H9 (cell line): ENCODE measurements at regions not wholly inside any gene's neighbourhood (a gene's known extent, or its start where the extent isn't known, plus 50 kb on each side); places are given as distances from the start of the nearest gene placed in this dataset.

ENCODE experiments used
- DNase-seq: peaks from one replicate; pipeline ENCODE4 v3.0.0-alpha.2; 2017
- H2AFZ ChIP-seq: one replicate; pipeline ENCODE4 v1.6.1; 2013; ENCODE audit warnings: mild to moderate bottlenecking, low read length, control low read depth, moderate library complexity
- H2AK5ac ChIP-seq: 2 replicates; pipeline ENCODE4 v1.6.1; 2013; ENCODE audit warnings: low read length, control low read depth, mixed read lengths; ENCODE audit not compliant: insufficient read length
- H2BK120ac ChIP-seq: one replicate; pipeline ENCODE4 v1.6.1; 2013; ENCODE audit warnings: low read depth, mild to moderate bottlenecking, low read length, control low read depth, inconsistent platforms; ENCODE audit not compliant: poor library complexity, severe bottlenecking
- H2BK12ac ChIP-seq: 2 replicates; pipeline ENCODE4 v1.6.1; 2013; ENCODE audit warnings: low read length, control low read depth, mixed read lengths, low read depth; ENCODE audit not compliant: insufficient read length
- H2BK15ac ChIP-seq: 2 replicates; pipeline ENCODE4 v1.6.1; 2013; ENCODE audit warnings: low read depth, low read length, control low read depth
- H2BK20ac ChIP-seq: one replicate; pipeline ENCODE4 v1.6.1; 2013; ENCODE audit warnings: low read depth, mild to moderate bottlenecking, low read length, control low read depth, inconsistent platforms; ENCODE audit not compliant: poor library complexity, severe bottlenecking
- H2BK5ac ChIP-seq: 2 replicates; pipeline ENCODE4 v1.6.1; 2013; ENCODE audit warnings: low read length, control low read depth, mixed read lengths; ENCODE audit not compliant: insufficient read length
- H3K14ac ChIP-seq: 2 replicates; pipeline ENCODE4 v1.6.1; 2013; ENCODE audit warnings: low read length, control low read depth; ENCODE audit not compliant: insufficient read depth
- H3K18ac ChIP-seq: 2 replicates; pipeline ENCODE4 v1.6.1; 2013; ENCODE audit warnings: low read depth, mild to moderate bottlenecking, mixed read lengths, low read length, control low read depth; ENCODE audit not compliant: insufficient read length
- H3K23ac ChIP-seq: 2 replicates; pipeline ENCODE4 v1.6.1; 2013; ENCODE audit warnings: low read length, control low read depth, mixed read lengths, low read depth; ENCODE audit not compliant: insufficient read length
- H3K23me2 ChIP-seq: 2 replicates; pipeline ENCODE4 v1.6.1; 2013; ENCODE audit warnings: low read depth, mild to moderate bottlenecking, mixed read lengths, low read length, control low read depth; ENCODE audit not compliant: insufficient read length, poor library complexity, severe bottlenecking
- H3K27ac ChIP-seq: 2 replicates; pipeline ENCODE4 v1.5.1; 2013; ENCODE audit warnings: low read length, control low read depth, mixed read lengths, low read depth; ENCODE audit not compliant: insufficient read length
- H3K27me3 ChIP-seq: 2 replicates; pipeline ENCODE4 v1.6.1; 2013; ENCODE audit warnings: low read length, control low read depth, inconsistent platforms; ENCODE audit not compliant: insufficient read depth
- H3K4ac ChIP-seq: 2 replicates; pipeline ENCODE4 v1.6.1; 2013; ENCODE audit warnings: low read depth, mild to moderate bottlenecking, control low read depth, inconsistent platforms, low read length, moderate library complexity
- H3K4me1 ChIP-seq: 2 replicates; pipeline ENCODE4 v1.6.1; 2013; ENCODE audit warnings: low read length, control low read depth, inconsistent platforms; ENCODE audit not compliant: insufficient read depth
- H3K4me2 ChIP-seq: 2 replicates; pipeline ENCODE4 v1.6.1; 2013; ENCODE audit warnings: low read length, control low read depth, mixed read lengths; ENCODE audit not compliant: insufficient read length, insufficient read depth
- H3K56ac ChIP-seq: 2 replicates; pipeline ENCODE4 v1.6.1; 2013; ENCODE audit warnings: low read depth, mild to moderate bottlenecking, mixed read lengths, low read length, control low read depth; ENCODE audit not compliant: insufficient read length
- H3K79me1 ChIP-seq: 2 replicates; pipeline ENCODE4 v1.6.1; 2013; ENCODE audit warnings: low read depth, mild to moderate bottlenecking, moderate library complexity, low read length, control low read depth, inconsistent platforms; ENCODE audit not compliant: insufficient read depth, poor library complexity, severe bottlenecking
- H3K79me2 ChIP-seq: 2 replicates; pipeline ENCODE4 v1.6.1; 2013; ENCODE audit warnings: low read length, control low read depth, inconsistent platforms; ENCODE audit not compliant: insufficient read depth
- H3K9ac ChIP-seq: 2 replicates; pipeline ENCODE4 v1.6.1; 2013; ENCODE audit warnings: low read length, control low read depth, mixed read lengths; ENCODE audit not compliant: insufficient read length; ENCODE audit errors: extremely low read depth
- H3K9me3 ChIP-seq: one replicate; pipeline ENCODE4 v1.6.1; 2013; ENCODE audit warnings: low read depth, low read length, inconsistent platforms; ENCODE audit not compliant: control insufficient read depth
- H3T11ph ChIP-seq: one replicate; pipeline ENCODE4 v1.6.1; 2013; ENCODE audit warnings: mild to moderate bottlenecking, low read length, control low read depth, inconsistent platforms
- H4K20me1 ChIP-seq: one replicate; pipeline ENCODE4 v1.6.1; 2013; ENCODE audit not compliant: control insufficient read depth, insufficient read length, insufficient read depth
- H4K5ac ChIP-seq: 2 replicates; pipeline ENCODE4 v1.6.1; 2013; ENCODE audit warnings: low read depth, mild to moderate bottlenecking, mixed read lengths, low read length, control low read depth; ENCODE audit not compliant: insufficient read length
- H4K8ac ChIP-seq: replicated peaks from 2 replicates; pipeline ENCODE4 v1.6.1; 2013; ENCODE audit warnings: low read length, control low read depth, mixed read lengths, low read depth; ENCODE audit not compliant: insufficient read length
- H4K91ac ChIP-seq: 2 replicates; pipeline ENCODE4 v1.6.1; 2013; ENCODE audit warnings: low read depth, mild to moderate bottlenecking, moderate library complexity, mixed read lengths, low read length, control low read depth; ENCODE audit not compliant: insufficient read length
- H3K27ac Mint-ChIP-seq, 3 experiments: 2 replicates in 2 of 3; 3 replicates in 1 of 3; pipeline ENCODE4 v1.8.0; 2020 to 2021; ENCODE audit warnings: mixed read lengths in 3 of 3, mild to moderate bottlenecking in 1 of 3, moderate library complexity in 1 of 3
- H3K27me3 Mint-ChIP-seq: 2 replicates; pipeline ENCODE4 v1.8.0; 2021; ENCODE audit warnings: low read depth, mild to moderate bottlenecking, moderate library complexity, mixed read lengths
- H3K36me3 Mint-ChIP-seq, 3 experiments: 2 replicates in 2 of 3; 3 replicates in 1 of 3; pipeline ENCODE4 v1.8.0; 2020 to 2021; ENCODE audit warnings: low read depth in 3 of 3, mixed read lengths in 3 of 3; ENCODE audit not compliant: insufficient read depth in 1 of 3
- H3K4me1 Mint-ChIP-seq, 2 experiments: 2 replicates each; pipeline ENCODE4 v1.8.0; 2020; ENCODE audit warnings: mixed read lengths in 2 of 2
- H3K4me3 Mint-ChIP-seq, 2 experiments: 2 replicates in 1 of 2; 3 replicates in 1 of 2; pipeline ENCODE4 v1.8.0; 2020 to 2021; ENCODE audit warnings: mild to moderate bottlenecking in 2 of 2, mixed read lengths in 2 of 2, moderate library complexity in 1 of 2
- H3K9me3 Mint-ChIP-seq, 2 experiments: 2 replicates in 1 of 2; 3 replicates in 1 of 2; pipeline ENCODE4 v1.8.0; 2020; ENCODE audit warnings: mild to moderate bottlenecking in 2 of 2, mixed read lengths in 2 of 2, moderate library complexity in 1 of 2
- CTCF ChIP-seq: fragments of 200-600 bp; sonication (generic); conservative IDR thresholded peaks from 3 replicates; pipeline ENCODE4 v1.8.0; 2021; ENCODE audit warnings: antibody characterized with exemption, mild to moderate bottlenecking
- WGBS: extraction: QIAGEN DNeasy Blood & Tissue Kit; methylation state at CpG from one replicate; pipeline ENCODE4 v1.1.7; 2013; ENCODE audit warnings: missing lambda C conversion rate, low lambda C conversion rate, mixed read lengths; ENCODE audit not compliant: insufficient read length; ENCODE audit errors: extremely low coverage; 5-methylcytosine and 5-hydroxymethylcytosine counted together

- Histone ChIP-seq H3K14ac (no peak overlapping the region), H3K18ac (no peak overlapping the region), H3K23ac (no peak overlapping the region), H3K9me3 (no peaks in the 10 kb centered on the region), H3K79me1 (no peaks in the 10 kb centered on the region), H4K5ac (no peak overlapping the region), H2BK20ac (no peak overlapping the region), H3K56ac (no peak overlapping the region), H2BK12ac (no peak overlapping the region), H3K4me1 (peaks cover 2% of the 10 kb centered on the region; the same call in 1 of the 2 replicates), H3K27ac (no peak overlapping the region), H3K79me2 (no peaks in the 10 kb centered on the region), H3K9ac (no peak overlapping the region), H2AFZ (no peak overlapping the region), H2AK5ac (no peak overlapping the region), H2BK120ac (no peak overlapping the region), H4K8ac (no peak overlapping the region), H2BK15ac (no peak overlapping the region), H3K4me2 (no peak overlapping the region), H3K23me2 (no peaks in the 10 kb centered on the region), H4K20me1 (no peaks in the 10 kb centered on the region), H3K4ac (no peak overlapping the region), H3K27me3 (no peaks in the 10 kb centered on the region), H3T11ph (no peak overlapping the region), H4K91ac (no peak overlapping the region), H2BK5ac (no peak overlapping the region)
- H3K27me3 Mint-ChIP-seq: peaks cover 7% of the 10 kb centered on the region
- H3K27ac Mint-ChIP-seq: no peak overlapping the region
- H3K36me3 Mint-ChIP-seq: peaks cover 1 to 16% (median 5%) of the 10 kb centered on the region in 3 experiments; a peak in 5 of 7 replicates
- TF ChIP-seq CTCF: no peak
- H3K4me1 Mint-ChIP-seq: peaks cover 7 to 8% of the 10 kb centered on the region in 2 experiments
- no peak for DNase-seq
- no CpG with 5 or more reads among the region's 6 CpGs for WGBS
- no peak overlapping the region for H3K4me3 Mint-ChIP-seq
- H3K9me3 Mint-ChIP-seq: peaks cover 7 to 15% of the 10 kb centered on the region in 2 experiments; a peak in 4 of 5 replicates
Measured at GRCh38 chr2:23235736-23236135, 149.2 kb upstream of the KLHL29 start.
